ENCODE measurements at regions not wholly inside any gene's neighbourhood (a gene's known extent, or its start where the extent isn't known, plus 50 kb on each side); places are given as distances from the start of the nearest gene placed in this dataset.

GRCh38 chr11:103661991-103662390 lies 374.4 kb upstream of the DDI1 start:
- no peak for DNase-seq (ENCODE audit: low read depth)

GRCh38 chr11:103662880-103663279 lies 373.6 kb upstream of the DDI1 start:
- no peak for DNase-seq (ENCODE audit: low read depth)

GRCh38 chr11:103668859-103669258 lies 367.6 kb upstream of the DDI1 start:
- DNase-seq (ENCODE audit: low read depth): no peak

GRCh38 chr11:103671143-103671651 lies 365.2 kb upstream of the DDI1 start:
- no peak for DNase-seq (ENCODE audit: low read depth)

GRCh38 chr11:103673773-103674172 lies 362.7 kb upstream of the DDI1 start:
- DNase-seq (ENCODE audit: low read depth): no peak

- no peak for DNase-seq (ENCODE audit: low read depth)
Observed at GRCh38 chr11:103676413-103676812, 360.0 kb upstream of the DDI1 start.

GRCh38 chr11:103680826-103681225 lies 355.6 kb upstream of the DDI1 start:
- no peak for DNase-seq (ENCODE audit: low read depth)

GRCh38 chr11:103681855-103682254 lies 354.6 kb upstream of the DDI1 start:
- no peak for DNase-seq (ENCODE audit: low read depth)

GRCh38 chr11:103682318-103683184 lies 353.9 kb upstream of the DDI1 start:
- DNase-seq (ENCODE audit: low read depth): peak; percentile 65

- no peak for DNase-seq (ENCODE audit: low read depth)
Observed at GRCh38 chr11:103683576-103683975, 352.9 kb upstream of the DDI1 start.

GRCh38 chr11:103688924-103689323 lies 347.5 kb upstream of the DDI1 start:
- DNase-seq (ENCODE audit: low read depth): no peak

- DNase-seq (ENCODE audit: low read depth): no peak
Observed at GRCh38 chr11:103690356-103690755, 346.1 kb upstream of the DDI1 start.

GRCh38 chr11:103696123-103696522 lies 340.3 kb upstream of the DDI1 start:
- no peak for DNase-seq (ENCODE audit: low read depth)

- DNase-seq (ENCODE audit: low read depth): no peak
Observed at GRCh38 chr11:103699216-103699615, 337.2 kb upstream of the DDI1 start.

- no peak for DNase-seq (ENCODE audit: low read depth)
Observed at GRCh38 chr11:103699656-103700055, 336.8 kb upstream of the DDI1 start.

GRCh38 chr11:103700622-103701021 lies 335.8 kb upstream of the DDI1 start:
- peak; percentile 5 for DNase-seq (ENCODE audit: low read depth)

- no peak for DNase-seq (ENCODE audit: low read depth)
Observed at GRCh38 chr11:103703437-103703836, 333.0 kb upstream of the DDI1 start.

GRCh38 chr11:103703954-103704353 lies 332.5 kb upstream of the DDI1 start:
- DNase-seq (ENCODE audit: low read depth): no peak

GRCh38 chr11:103705642-103706041 lies 330.8 kb upstream of the DDI1 start:
- no peak for DNase-seq (ENCODE audit: low read depth)

- no peak for DNase-seq (ENCODE audit: low read depth)
Observed at GRCh38 chr11:103709371-103709770, 327.1 kb upstream of the DDI1 start.

- DNase-seq (ENCODE audit: low read depth): no peak
Observed at GRCh38 chr11:103714246-103714645, 322.2 kb upstream of the DDI1 start.

- no peak for DNase-seq (ENCODE audit: low read depth)
Observed at GRCh38 chr11:103716363-103716762, 320.1 kb upstream of the DDI1 start.

GRCh38 chr11:103727262-103727661 lies 309.2 kb upstream of the DDI1 start:
- no peak for DNase-seq (ENCODE audit: low read depth)

All from myocyte (in vitro differentiated cells).